KMS-11 (cell line): ENCODE measurements at regions not wholly inside any gene's neighbourhood (a gene's known extent, or its start where the extent isn't known, plus 50 kb on each side); places are given as distances from the start of the nearest gene placed in this dataset.

ENCODE experiments used
- H2AFZ ChIP-seq: fragments of 200-600 bp; sonication (generic); 2 replicates; pipeline ENCODE4 v1.6.1; 2016; ENCODE audit warnings: antibody characterized with exemption, mixed run types, low read depth
- H3K27ac ChIP-seq: fragments of 200-600 bp; sonication (generic); 2 replicates; pipeline ENCODE4 v1.6.1; 2016; ENCODE audit warnings: mild to moderate bottlenecking, mixed run types
- H3K27me3 ChIP-seq: fragments of 200-600 bp; sonication (generic); 2 replicates; pipeline ENCODE4 v1.6.1; 2017; ENCODE audit warnings: mild to moderate bottlenecking, low read depth, mixed run types, moderate library complexity; ENCODE audit not compliant: insufficient read depth
- H3K36me3 ChIP-seq: fragments of 200-600 bp; sonication (generic); 2 replicates; pipeline ENCODE4 v1.6.1; 2017; ENCODE audit warnings: mild to moderate bottlenecking, mixed run types; ENCODE audit not compliant: insufficient read depth
- H3K4me1 ChIP-seq: fragments of 200-600 bp; sonication (generic); 2 replicates; pipeline ENCODE4 v1.6.1; 2016; ENCODE audit warnings: mild to moderate bottlenecking, low read depth, mixed run types; ENCODE audit not compliant: poor library complexity, severe bottlenecking
- H3K4me2 ChIP-seq: fragments of 200-600 bp; sonication (generic); 2 replicates; pipeline ENCODE4 v1.7.0; 2016; ENCODE audit warnings: mild to moderate bottlenecking, mixed run types
- H3K4me3 ChIP-seq: fragments of 200-600 bp; sonication (generic); IDR thresholded peaks from 2 replicates; pipeline ENCODE4 v1.6.1; 2017; ENCODE audit warnings: low read depth, low read length, mixed read lengths; ENCODE audit not compliant: insufficient read depth
- H3K79me2 ChIP-seq: fragments of 200-600 bp; sonication (generic); 2 replicates; pipeline ENCODE4 v1.6.1; 2016; ENCODE audit warnings: low read depth, mixed run types; ENCODE audit not compliant: insufficient read depth
- H3K9ac ChIP-seq: fragments of 200-600 bp; sonication (generic); 2 replicates; pipeline ENCODE4 v1.6.1; 2016; ENCODE audit warnings: mild to moderate bottlenecking, mixed run types
- H4K20me1 ChIP-seq: fragments of 200-600 bp; sonication (generic); 2 replicates; pipeline ENCODE4 v1.6.1; 2016; ENCODE audit warnings: mild to moderate bottlenecking, mixed run types; ENCODE audit not compliant: insufficient read depth
- CTCF ChIP-seq: fragments of 200-600 bp; sonication (generic); conservative IDR thresholded peaks from 2 replicates; pipeline ENCODE4 v1.6.1; 2017; ENCODE audit warnings: low read depth, mild to moderate bottlenecking, antibody characterized with exemption, low read length, moderate library complexity, mixed read lengths

- no peak overlapping the region for H2AFZ ChIP-seq
- no peaks in the 10 kb centered on the region for H4K20me1 ChIP-seq
- H3K4me3 ChIP-seq = no peak overlapping the region
- H3K79me2 ChIP-seq = no peaks in the 10 kb centered on the region
- H3K27me3 ChIP-seq = no peaks in the 10 kb centered on the region
- no peaks in the 10 kb centered on the region for H3K4me1 ChIP-seq
- H3K36me3 ChIP-seq = no peaks in the 10 kb centered on the region
- TF ChIP-seq CTCF = no peak
- H3K9ac ChIP-seq = no peak overlapping the region
- no peak overlapping the region for H3K4me2 ChIP-seq
- no peak overlapping the region for H3K27ac ChIP-seq
Measured at GRCh38 chr1:193634876-193635275, 448.5 kb upstream of the B3GALT2 start.

GRCh38 chr1:193634470-193634869, 448.1 kb upstream of the B3GALT2 start:
- H3K79me2 ChIP-seq = no peaks in the 10 kb centered on the region
- H2AFZ ChIP-seq = no peak overlapping the region
- H3K9ac ChIP-seq = no peak overlapping the region
- no peaks in the 10 kb centered on the region for H3K27me3 ChIP-seq
- H3K4me1 ChIP-seq = no peaks in the 10 kb centered on the region
- H3K27ac ChIP-seq = no peak overlapping the region
- no peaks in the 10 kb centered on the region for H4K20me1 ChIP-seq
- H3K4me3 ChIP-seq = no peak overlapping the region
- no peak for TF ChIP-seq CTCF
- no peaks in the 10 kb centered on the region for H3K36me3 ChIP-seq
- no peak overlapping the region for H3K4me2 ChIP-seq

- Histone ChIP-seq H3K36me3 (no peaks in the 10 kb centered on the region), H2AFZ (no peak overlapping the region), H3K79me2 (no peaks in the 10 kb centered on the region), H3K4me1 (no peaks in the 10 kb centered on the region), H4K20me1 (no peaks in the 10 kb centered on the region), H3K27me3 (no peaks in the 10 kb centered on the region), H3K9ac (no peak overlapping the region), H3K27ac (no peak overlapping the region), H3K4me3 (no peak overlapping the region), H3K4me2 (no peak overlapping the region)
- no peak for TF ChIP-seq CTCF
Measured at GRCh38 chr1:193633991-193634390, 447.6 kb upstream of the B3GALT2 start.

- no peaks in the 10 kb centered on the region for H3K27me3 ChIP-seq
- H3K4me1 ChIP-seq = no peaks in the 10 kb centered on the region
- no peak overlapping the region for H2AFZ ChIP-seq
- no peak for TF ChIP-seq CTCF
- no peaks in the 10 kb centered on the region for H4K20me1 ChIP-seq
- H3K27ac ChIP-seq = no peak overlapping the region
- H3K79me2 ChIP-seq = no peaks in the 10 kb centered on the region
- H3K4me2 ChIP-seq = no peak overlapping the region
- no peak overlapping the region for H3K9ac ChIP-seq
- H3K4me3 ChIP-seq = no peak overlapping the region
- H3K36me3 ChIP-seq = no peaks in the 10 kb centered on the region
Measured at GRCh38 chr1:193633093-193633492, 446.7 kb upstream of the B3GALT2 start.

GRCh38 chr1:193631306-193631705, 444.9 kb upstream of the B3GALT2 start:
- Histone ChIP-seq H3K4me1 (no peaks in the 10 kb centered on the region), H2AFZ (no peak overlapping the region), H3K27ac (no peak overlapping the region), H3K79me2 (no peaks in the 10 kb centered on the region), H3K9ac (no peak overlapping the region), H3K4me3 (no peak overlapping the region), H3K4me2 (no peak overlapping the region), H4K20me1 (no peaks in the 10 kb centered on the region), H3K36me3 (no peaks in the 10 kb centered on the region), H3K27me3 (no peaks in the 10 kb centered on the region)
- TF ChIP-seq CTCF = no peak
